ENCODE measurements at regions not wholly inside any gene's neighbourhood (a gene's known extent, or its start where the extent isn't known, plus 50 kb on each side); places are given as distances from the start of the nearest gene placed in this dataset.
"Not testable (repeated sequence)": the region's sequence is repeated elsewhere in the genome, so short reads cannot be mapped to it uniquely, and the experiment has no call there.

DNA sequence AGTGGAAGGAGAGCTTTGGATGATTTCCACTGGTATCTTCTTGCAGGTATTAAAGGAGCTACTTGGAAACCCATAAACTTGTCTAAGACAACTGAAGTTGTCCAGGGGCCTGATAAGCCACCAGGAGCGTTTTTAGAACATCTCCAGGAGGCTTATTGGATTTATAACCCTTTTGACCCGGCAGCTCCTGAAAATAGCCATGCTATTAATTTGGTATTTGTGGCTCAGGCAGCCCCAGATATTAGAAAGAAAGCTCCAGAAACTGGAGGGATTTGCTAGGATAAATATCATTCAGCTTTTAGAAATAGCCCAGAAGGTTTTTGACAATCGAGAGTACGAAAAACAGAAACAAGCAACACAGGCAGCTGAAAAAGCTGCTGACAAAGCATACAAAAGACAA is 461.0 kb upstream of the HTR1E start:
- DNase-seq (ENCODE audit: low read depth in 2 of 2), result no peak

DNA sequence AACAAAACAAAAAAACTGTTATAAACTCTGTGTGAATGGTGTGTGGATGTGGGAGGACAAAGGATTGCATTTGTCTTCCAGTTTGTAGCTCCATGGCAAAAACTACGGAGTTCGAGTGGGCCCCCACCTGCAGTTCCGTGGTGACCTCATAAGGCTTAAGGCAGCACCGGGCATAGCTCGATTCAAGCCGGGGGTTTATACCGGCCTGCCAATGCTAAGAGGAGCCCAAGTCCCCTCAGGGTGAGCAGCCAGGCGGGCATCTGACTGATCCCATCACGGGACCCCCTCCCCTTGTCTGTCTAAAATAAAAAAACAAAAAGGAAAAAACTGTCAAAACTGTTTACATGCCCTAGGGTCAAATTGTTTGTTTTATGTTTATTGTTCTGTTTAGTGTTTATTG is 463.2 kb upstream of the HTR1E start:
- DNase-seq (ENCODE audit: low read depth in 2 of 2), result no peak

DNA sequence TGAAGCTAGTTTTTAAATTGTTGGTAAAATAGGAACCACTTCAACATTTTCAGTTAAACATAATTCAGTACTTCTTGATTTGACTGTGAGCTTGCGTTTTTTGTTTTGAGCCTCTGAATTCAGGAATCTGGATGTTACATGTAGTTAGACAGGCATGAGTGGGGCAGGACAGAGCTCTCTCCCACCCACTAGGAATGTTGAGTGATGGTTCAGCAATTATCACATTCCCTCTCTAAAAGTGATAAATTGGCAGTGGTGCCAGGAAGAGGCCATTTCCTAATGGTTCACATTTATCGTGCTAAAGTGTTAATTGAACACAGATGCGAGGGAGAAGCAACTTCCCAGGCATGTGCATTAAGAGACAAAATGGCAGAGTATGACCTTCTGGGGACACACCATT is 465.5 kb upstream of the HTR1E start:
- DNase-seq (ENCODE audit: low read depth in 2 of 2), result no peak

DNA sequence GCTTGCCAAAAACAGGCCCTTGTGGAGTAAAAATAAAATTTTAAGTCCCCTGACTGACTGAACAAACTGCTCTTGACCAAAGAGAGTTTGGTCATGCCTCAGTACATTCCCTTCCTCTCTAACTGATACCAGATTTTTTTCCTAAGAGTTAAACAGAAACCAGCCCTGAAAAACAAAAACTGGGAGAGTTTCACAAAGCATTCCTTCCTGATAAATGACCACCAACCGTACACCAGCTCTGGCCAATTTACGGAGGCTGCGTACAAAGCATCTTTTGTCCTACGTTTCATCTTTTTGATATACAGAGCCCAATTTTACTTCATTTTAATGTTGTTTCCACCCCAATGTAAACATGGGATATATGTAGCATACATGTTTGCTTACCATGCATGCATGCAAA is 477.4 kb upstream of the HTR1E start:
- no peak for DNase-seq (ENCODE audit: low read depth in 2 of 2)

DNA sequence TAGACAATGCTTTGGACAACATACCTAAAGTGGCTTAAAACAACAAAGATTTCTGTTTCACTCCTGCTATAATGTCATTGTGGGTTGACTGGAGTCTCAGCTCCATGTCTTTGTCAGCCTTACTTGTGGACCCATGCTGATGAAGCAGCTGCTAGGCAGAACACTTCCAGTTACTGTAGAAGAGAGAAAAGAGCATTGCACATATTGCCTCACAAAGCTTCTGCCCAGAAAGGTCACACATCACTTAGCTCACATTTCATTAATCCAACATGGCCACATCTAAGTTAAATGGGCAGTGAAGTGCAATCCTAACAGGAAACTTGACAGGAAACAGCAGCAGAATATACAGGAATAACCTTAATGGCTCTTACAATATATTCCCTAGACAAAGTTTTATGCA is 480.5 kb upstream of the HTR1E start:
- DNase-seq (ENCODE audit: low read depth in 2 of 2), result no peak

DNA sequence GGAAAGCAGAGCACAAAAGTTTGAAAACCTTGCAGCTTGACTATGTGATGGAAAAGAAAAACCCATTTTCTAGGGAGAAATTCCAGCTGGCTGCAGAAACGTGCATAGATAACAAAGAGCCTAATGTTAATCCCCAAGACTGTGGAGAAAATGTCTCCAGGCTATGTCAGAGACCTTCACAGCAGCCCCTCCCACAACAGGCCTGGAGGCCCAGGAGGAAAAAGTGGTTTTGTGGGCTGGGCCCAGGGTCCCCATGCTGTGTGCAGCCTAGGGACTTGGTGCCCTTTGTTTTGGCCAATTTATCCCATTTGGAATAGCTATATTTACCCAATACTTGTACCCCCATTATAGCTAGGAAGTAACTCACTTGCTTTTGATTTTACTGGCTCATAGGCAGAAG is 484.1 kb upstream of the HTR1E start:
- DNase-seq (ENCODE audit: low read depth in 2 of 2), result no peak

DNA sequence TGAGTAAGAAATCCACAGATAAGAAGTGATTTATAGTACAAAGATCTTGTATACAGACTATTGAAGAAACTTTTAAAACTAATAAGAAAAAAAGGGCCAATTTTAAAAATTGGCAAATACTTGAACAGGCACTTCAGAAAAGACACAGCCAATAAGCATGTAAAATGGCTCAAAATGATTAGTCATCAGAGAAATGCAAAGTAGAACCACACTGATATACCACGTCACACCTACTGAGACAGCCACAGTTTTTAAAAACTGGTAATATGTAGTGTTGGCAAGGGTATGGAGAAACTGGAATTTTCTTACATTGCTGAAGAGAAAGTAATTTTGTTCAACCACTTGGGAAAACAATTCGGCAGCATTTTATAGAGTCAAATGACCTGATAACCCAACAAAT is 488.9 kb upstream of the HTR1E start:
- no peak for DNase-seq (ENCODE audit: low read depth in 2 of 2)

DNA sequence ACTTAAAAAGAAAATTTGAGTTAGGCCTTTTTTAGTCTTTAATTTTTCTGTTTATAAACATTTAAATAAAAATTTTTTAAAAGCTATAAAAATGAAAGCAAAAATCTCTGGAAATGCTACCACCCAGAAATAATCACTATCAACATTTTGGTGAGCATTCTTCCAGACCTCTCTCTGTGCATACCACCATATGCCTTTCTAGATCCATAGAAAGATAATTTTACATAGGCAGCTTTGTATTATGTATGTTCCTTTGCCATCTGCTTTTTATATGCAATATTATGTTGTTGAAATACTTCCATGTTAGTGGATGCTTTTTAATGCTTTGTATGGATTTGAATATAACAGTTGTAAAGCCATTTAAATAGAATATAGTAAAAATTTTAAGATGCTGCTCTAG is 496.7 kb upstream of the HTR1E start:
- no peak for DNase-seq (ENCODE audit: low read depth in 2 of 2)

DNA sequence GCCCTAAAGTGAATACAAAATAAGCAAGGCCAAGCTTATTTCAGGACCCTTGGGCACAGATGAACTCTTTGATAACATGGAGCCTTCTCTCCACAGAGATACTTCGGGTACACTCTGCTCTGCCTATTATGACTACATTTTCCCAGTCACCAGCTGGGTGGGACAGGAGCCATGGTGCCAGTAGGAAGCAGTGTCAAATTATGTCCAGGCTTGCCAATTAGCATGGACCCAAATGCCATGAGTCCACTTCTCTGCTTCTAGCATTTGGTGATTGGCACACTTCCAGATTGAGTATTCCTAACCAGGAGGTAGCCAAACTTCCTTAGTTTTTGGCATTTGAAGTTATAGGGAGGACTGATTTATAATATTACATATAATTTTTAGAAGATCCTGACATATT is 513.8 kb upstream of the HTR1E start:
- no peak for DNase-seq (ENCODE audit: low read depth in 2 of 2)

DNA sequence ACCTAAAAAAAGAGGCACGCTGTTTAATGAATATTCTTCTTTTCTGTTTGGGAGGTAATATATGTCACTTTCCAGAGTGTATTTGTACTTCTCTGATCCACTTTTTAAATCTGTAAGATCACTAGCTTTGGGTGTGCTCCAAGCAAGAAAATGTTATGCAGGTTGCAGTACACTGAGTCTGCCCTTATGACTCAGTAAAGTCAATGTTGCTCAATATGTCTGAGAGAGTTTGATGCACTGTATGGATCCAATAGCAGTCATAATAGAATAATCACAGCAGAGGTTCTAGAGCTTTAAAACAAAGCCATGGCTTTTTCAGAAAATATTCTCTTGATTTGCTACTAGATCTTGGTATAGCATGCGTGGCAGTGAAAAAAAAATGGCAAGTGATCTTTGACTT is 525.3 kb upstream of the HTR1E start:
- DNase-seq (ENCODE audit: low read depth in 2 of 2), result no peak

DNA sequence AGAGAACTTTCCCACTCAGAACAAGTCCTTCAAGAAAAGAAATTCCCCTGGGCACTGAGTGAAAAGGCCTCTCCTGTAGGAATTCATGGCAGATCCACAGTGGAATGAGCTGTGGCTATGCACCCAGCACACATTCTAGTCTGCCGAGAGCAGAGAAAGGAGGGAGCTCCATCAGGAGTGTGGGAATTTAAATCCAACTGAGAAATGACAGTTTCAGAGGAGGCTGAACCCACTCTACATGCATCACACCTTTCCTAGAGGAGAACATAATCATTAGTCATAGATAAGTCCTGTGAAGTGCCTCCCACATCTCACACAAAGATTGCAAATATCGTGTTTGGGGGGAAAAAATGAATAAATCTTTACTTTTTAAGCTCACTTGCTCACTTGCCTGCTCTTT is 530.2 kb upstream of the HTR1E start:
- DNase-seq (ENCODE audit: low read depth in 2 of 2), result no peak

DNA sequence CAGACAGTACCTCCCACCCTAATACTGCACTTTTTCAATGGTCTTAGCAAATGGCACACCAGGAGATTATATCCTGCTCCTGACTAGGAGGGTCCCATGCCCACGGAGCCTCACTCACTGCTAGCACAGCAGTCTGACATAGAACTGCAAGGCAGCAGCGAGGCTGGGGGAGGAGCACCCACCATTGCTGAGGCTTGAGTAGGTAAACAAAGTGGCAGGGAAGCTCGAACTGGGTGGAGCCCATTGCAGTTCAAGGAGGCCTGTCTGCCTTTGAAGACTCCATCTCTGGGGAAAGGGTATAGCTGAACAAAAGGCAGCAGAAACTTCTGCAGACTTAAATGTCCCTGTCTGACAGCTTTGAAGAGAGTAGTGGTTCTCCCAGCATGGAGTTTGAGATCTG is 544.5 kb upstream of the HTR1E start:
- DNase-seq (ENCODE audit: low read depth in 2 of 2), result not testable (repeated sequence)

DNA sequence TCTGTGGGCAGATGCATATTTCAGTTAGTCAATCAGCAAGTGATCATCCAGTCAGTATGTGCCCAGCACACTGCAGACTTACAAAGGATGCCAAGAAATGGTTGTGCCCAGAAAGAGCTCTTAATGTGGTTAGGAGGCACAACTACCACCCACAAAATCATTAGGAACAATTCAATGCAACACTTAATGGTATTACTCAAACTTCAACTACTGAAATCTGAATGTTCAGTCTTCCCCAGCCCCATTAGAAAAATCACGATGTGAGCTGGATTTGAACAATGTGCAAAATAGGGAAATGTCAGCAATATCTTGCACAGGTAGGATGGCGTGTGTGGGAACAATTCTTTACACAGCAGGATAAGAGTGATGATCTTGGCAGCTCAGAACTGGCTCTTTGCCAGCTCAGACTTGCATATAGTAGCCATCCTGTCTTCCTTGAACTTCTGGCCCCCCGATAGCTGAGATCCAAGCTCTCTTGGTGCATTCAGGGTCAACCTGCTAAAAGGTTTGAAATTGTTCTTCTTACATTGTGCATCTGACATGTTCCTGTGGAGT is 556.7 kb upstream of the HTR1E start:
- no peak for DNase-seq (ENCODE audit: low read depth in 2 of 2)

DNA sequence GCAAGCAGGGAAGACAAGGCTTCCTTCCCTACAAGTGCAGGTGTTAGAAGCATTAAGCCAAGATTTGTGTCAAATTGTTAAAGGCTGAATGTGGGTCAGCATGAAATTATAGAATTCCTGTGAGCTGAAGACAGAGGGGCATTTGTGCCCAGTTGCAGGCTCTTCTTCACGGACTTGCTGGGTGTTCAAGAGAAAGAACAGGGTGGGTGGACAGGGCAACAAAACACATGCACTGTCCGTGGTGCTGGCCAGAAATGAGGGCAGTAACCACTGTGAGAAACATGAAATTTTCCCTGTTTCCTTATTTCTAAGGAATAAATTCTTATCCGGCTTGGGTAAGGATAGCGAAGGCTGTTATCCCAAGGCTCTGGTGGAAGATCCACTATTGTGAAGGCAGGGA is 579.5 kb upstream of the HTR1E start:
- DNase-seq (ENCODE audit: low read depth in 2 of 2), result no peak

DNA sequence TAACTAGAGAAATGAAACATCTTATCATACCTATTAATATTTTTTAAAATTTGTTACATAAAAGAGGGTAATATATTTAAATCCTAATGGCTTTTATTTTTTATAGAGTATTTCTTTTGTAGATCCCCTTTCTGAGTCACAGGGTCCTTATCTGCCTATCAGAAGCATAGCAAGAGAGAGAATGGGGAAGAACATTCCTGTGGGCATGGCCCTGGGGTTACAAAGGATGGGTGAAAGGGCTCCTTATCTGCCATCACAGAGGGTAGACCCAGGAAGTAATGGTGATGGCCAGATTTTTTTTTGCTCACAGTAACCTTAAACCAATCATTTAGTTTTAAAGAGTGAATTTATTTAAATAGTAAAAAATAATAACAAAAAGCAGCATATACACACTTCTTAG is 582.1 kb upstream of the HTR1E start:
- no peak for DNase-seq (ENCODE audit: low read depth in 2 of 2)

DNA sequence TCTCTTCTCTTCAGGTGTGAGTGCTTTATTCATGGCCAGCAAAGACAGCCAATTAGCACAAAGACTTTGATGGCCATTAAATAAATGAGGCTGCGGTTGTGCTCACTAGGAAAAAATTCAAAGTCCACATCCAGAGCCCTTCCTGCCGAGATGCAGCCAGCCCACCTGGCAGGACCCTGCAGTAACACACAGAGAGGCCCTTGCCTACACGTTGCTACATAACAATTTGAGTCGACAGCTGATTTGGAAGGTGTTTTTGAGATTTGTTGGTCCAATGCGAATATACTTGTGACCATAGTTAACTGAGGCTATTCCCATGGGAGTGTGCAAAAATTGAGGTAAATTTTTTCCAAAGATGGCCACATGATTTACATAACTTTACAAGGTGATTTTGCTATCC is 605.4 kb upstream of the HTR1E start:
- no peak for DNase-seq (ENCODE audit: low read depth in 2 of 2)

DNA sequence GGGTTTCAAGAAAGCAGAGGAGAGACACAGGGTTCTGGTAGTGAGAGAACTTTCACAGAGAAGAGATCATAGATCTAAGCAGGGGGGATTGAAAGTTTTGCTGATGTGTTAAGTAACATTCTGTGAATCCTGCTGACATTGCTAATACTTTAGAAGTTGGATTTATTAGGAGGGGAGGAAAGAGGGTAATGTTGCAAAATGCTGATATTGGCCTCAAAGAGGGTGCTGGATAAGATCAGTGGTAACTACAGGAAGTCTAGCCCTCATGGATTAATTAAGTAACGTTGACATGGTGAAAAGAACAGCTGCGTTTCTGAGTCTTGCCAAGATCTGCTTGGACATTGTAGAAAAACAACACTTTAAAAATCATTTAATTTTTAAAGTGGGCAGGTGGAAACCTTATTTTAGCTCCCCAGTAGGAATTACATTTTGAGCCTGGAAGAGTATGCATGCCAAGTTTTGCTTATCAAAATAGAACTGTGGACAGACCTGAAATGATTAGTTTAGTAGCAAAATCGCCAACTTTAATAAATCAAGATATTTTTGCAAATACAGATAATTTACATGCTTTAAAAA is 606.0 kb upstream of the HTR1E start:
- DNase-seq (ENCODE audit: low read depth in 2 of 2), result no peak

DNA sequence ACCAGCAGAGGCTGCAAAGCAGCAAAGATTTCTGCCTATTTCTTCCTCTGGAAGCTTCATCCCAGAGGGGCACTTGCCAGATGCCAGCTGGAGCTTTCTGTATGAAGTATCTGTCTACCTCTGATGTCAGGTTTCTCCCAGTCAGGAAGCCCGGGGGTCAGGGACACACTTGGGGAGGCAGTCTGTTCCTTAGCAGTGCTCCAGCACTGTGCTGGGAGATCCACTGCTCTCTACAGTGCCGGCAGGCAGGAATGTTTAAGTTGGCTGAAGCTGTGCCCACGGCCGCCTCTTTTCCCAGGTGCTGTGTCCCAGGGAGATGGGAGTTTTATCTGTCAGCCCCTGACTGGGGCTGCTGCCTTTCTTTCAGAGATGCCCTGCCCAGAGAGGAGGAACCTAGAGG is 631.1 kb upstream of the HTR1E start:
- no peak for DNase-seq (ENCODE audit: low read depth in 2 of 2)

DNA sequence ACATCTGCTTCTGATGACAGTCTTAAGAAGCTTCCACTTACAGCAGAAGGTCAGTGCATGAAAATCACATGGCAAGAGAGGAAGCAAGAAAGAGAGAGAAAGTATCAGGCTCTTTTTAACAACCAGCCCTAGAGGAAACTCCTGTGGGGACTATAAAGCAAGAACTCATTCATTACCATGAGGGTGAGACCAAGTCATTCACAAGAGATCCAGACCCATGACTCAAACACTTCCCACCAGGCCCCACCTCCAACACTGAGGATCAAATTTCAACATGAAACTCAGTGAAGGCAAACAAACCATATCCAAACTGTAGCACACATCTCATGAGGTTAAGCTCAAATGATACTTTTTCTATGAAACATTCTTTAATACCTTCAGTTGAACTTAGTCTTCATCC is 643.2 kb upstream of the SYNCRIP start:
- no peak for DNase-seq (ENCODE audit: low read depth in 2 of 2)

DNA sequence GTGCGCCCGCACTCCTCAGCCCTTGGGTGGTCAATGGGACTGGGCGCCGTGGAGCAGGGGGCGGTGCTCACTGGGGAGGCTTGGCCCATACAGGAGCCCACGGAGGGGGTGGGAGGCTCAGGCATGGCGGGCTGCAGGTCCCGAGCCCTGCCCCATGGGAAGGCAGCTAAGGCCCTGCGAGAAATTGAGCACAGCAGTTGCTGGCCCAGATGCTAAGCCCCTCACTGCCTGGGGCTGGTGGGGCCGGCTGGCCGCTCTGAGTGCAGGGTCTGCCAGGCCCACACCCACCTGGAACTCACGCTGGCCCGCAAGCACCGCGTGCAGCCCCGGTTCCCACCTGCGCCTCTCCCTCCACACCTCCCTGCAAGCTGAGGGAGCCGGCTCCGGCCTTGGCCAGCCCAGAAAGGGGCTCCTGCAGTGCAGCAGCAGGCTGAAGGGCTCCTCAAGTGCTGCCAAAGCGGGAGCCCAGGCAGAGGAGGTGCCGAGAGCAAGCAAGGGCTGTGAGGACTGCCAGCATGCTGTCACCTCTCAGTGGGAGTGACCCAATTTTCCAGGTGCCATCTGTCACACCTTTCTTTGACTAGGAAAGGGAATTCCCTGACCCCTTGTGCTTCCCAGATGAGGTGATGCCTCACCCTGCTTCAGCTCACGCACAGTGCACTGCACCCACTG is 642.3 kb upstream of the SYNCRIP start:
- DNase-seq (ENCODE audit: low read depth in 2 of 2), result not testable (repeated sequence)

DNA sequence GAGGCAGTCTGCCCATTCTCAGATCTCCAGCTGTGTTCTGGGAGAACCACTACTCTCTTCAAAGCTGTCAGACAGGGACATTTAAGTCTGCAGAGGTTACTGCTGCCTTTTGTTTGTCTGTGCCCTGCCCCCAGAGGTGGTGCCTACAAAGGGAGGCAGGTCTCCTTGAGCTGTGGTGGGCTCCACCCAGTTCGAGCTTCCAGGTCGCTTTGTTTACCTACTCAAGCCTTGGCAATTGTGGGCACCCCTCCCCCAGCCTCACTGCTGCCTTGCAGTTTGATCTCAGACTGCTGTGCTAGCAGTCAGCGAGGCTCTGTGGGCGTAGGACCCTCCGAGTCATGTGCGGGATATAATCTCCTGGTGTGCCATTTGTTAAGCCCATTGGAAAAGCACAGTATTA is 640.9 kb upstream of the SYNCRIP start:
- not testable (repeated sequence) for DNase-seq (ENCODE audit: low read depth in 2 of 2)

DNA sequence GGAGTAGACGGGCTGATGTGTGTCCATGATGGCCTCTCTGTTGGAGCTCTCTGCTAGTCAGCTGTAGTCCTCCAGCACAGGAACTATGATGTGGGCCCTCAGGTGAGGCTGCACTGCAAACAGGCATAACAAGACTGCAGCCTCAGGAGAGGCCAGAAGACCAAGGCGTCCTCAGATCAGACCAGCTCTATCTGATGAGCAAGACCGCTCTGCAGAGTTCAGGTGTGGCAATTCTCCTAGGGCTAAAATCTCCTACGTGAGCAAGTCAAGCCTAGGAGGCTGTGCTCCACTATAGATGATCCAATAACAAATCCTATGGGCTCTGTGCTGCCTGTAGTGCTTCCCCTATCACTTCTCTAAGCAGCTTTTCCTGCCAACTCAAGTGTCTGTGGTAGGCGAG is 633.4 kb upstream of the SYNCRIP start:
- DNase-seq (ENCODE audit: low read depth in 2 of 2), result no peak

DNA sequence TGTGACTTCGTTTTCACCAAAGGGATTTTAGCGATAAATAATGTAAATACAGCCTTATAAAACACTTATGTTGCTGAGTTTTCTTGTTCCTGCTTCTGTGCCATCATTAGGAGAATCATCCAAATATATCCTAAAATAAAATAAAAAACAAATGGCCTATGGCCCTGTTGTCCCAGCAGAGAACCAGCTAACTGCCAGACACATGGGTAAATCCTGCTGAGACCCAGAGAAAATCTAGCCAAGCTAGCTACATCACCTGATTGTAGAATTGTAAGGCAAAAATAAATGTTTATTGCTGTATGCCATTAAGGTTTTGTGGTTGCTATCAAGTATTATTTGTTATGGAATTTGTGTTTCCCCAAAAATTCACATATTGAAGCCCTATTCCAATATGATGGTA is 631.2 kb upstream of the SYNCRIP start:
- DNase-seq (ENCODE audit: low read depth in 2 of 2), result no peak

DNA sequence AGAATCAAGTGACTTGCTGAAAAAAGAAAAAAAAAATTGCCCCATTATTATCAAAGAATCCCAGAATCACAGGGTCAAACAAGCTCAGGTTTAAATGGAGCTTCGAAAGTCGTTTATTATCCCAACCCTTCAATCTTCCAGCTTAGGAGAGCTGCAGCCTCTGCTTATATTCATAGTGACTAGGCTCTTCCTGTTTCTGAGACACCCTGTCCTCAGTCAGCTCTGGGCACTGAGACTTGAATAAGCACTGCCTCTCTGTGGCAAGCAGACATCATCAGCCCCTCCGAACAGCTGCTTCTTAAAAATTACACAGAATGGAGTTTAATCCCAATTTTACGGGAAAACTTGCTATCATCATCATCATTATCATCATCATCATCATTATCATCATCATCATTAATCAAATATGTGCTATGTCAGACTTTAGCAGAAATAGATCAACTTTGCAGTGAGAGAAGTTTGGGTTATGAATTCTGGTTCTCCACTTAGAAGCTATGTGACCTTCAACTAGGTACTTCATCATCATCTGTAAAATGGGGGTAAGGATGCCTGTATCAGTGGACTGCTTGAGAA is 614.0 kb upstream of the SYNCRIP start:
- no peak for DNase-seq (ENCODE audit: low read depth in 2 of 2)
